Mesendoderm (in vitro differentiated cells): ENCODE measurements at regions not wholly inside any gene's neighbourhood (a gene's known extent, or its start where the extent isn't known, plus 50 kb on each side); places are given as distances from the start of the nearest gene placed in this dataset.
"Not testable (repeated sequence)": the region's sequence is repeated elsewhere in the genome, so short reads cannot be mapped to it uniquely, and the experiment has no call there.

ENCODE experiments used
- DNase-seq: peaks from one replicate; pipeline ENCODE4 v3.0.0; 2013
- H2AK5ac ChIP-seq: 2 replicates; pipeline ENCODE4 v1.6.1; 2013; ENCODE audit warnings: low read length, inconsistent platforms
- H2BK120ac ChIP-seq: 2 replicates; pipeline ENCODE4 v1.6.1; 2013; ENCODE audit warnings: low read depth, mild to moderate bottlenecking, low read length, moderate library complexity, mixed read lengths
- H2BK15ac ChIP-seq: replicated peaks from 2 replicates; pipeline ENCODE4 v1.6.1; 2013; ENCODE audit warnings: low read depth, mild to moderate bottlenecking, moderate library complexity
- H2BK5ac ChIP-seq: 2 replicates; pipeline ENCODE4 v1.6.1; 2013; ENCODE audit warnings: low read length, inconsistent platforms
- H3K18ac ChIP-seq: 2 replicates; pipeline ENCODE4 v1.6.1; 2013; ENCODE audit warnings: mild to moderate bottlenecking, low read length, mixed read lengths
- H3K23ac ChIP-seq: one replicate; pipeline ENCODE4 v1.6.1; 2013; ENCODE audit warnings: low read length
- H3K27ac ChIP-seq: 2 replicates; pipeline ENCODE4 v1.5.1; 2013; ENCODE audit warnings: low read depth, mild to moderate bottlenecking, inconsistent platforms, low read length, moderate library complexity
- H3K27me3 ChIP-seq: 2 replicates; pipeline ENCODE4 v1.6.1; 2013; ENCODE audit warnings: low read length, control low read depth, mild to moderate bottlenecking, inconsistent platforms; ENCODE audit not compliant: insufficient read depth, poor library complexity
- H3K36me3 ChIP-seq: 2 replicates; pipeline ENCODE4 v1.6.1; 2013; ENCODE audit warnings: low read length, inconsistent platforms; ENCODE audit not compliant: control insufficient read depth, insufficient read depth
- H3K4ac ChIP-seq: one replicate; pipeline ENCODE4 v1.6.1; 2013; ENCODE audit warnings: low read depth, mild to moderate bottlenecking, low read length, moderate library complexity
- H3K4me1 ChIP-seq: 2 replicates; pipeline ENCODE4 v1.6.1; 2013; ENCODE audit warnings: low read depth, low read length, inconsistent platforms; ENCODE audit not compliant: control insufficient read depth
- H3K4me2 ChIP-seq: 2 replicates; pipeline ENCODE4 v1.6.1; 2013; ENCODE audit warnings: low read length
- H3K4me3 ChIP-seq: 2 replicates; pipeline ENCODE4 v1.5.1; 2013; ENCODE audit warnings: mild to moderate bottlenecking, low read length
- H3K56ac ChIP-seq: one replicate; pipeline ENCODE4 v1.6.1; 2013; ENCODE audit warnings: low read length
- H3K79me1 ChIP-seq: 2 replicates; pipeline ENCODE4 v1.6.1; 2013; ENCODE audit warnings: low read length, inconsistent platforms
- H3K79me2 ChIP-seq: 2 replicates; pipeline ENCODE4 v1.6.1; 2013; ENCODE audit warnings: mild to moderate bottlenecking, low read length; ENCODE audit not compliant: control insufficient read depth, insufficient read depth
- H3K9ac ChIP-seq: 2 replicates; pipeline ENCODE4 v1.6.1; 2013; ENCODE audit warnings: low read length, inconsistent platforms
- H4K5ac ChIP-seq: one replicate; pipeline ENCODE4 v1.6.1; 2013; ENCODE audit warnings: low read length
- H4K8ac ChIP-seq: one replicate; pipeline ENCODE4 v1.6.1; 2013; ENCODE audit warnings: low read depth, mild to moderate bottlenecking, control low read depth, low read length, moderate library complexity
- WGBS: extraction: QIAGEN DNeasy Blood & Tissue Kit; methylation state at CpG from one replicate; pipeline ENCODE4 v1.1.7; 2013; ENCODE audit warnings: low lambda C conversion rate, missing lambda C conversion rate; ENCODE audit not compliant: insufficient coverage; ENCODE audit errors: extremely low coverage; 5-methylcytosine and 5-hydroxymethylcytosine counted together

DNA sequence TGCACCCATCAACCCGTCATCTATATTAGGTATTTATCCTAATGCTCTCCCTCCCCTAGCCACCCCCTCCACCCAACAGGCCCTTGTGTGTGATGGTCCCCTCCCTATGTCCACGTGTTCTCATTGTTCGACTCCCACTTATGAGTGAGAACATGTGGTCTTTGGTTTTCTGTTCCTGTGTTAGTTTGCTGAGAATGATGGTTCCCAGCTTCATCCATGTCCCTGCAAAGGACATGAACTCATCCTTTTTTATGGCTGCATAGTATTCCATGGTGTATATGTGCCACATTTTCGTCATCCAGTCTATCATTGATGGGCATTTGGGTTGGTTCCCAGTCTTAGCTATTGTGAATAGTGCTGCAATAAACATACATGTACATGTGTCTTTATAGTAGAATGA lies 253.4 kb downstream of the FOXD2 start:
- not testable (repeated sequence) for H3K27me3 ChIP-seq, H3K23ac ChIP-seq, H2AK5ac ChIP-seq, H3K9ac ChIP-seq, H3K79me2 ChIP-seq, H3K18ac ChIP-seq, H3K36me3 ChIP-seq, H3K4me3 ChIP-seq, H2BK5ac ChIP-seq, H3K4me2 ChIP-seq, DNase-seq, H3K4ac ChIP-seq, H3K27ac ChIP-seq, H4K5ac ChIP-seq, H3K56ac ChIP-seq, H4K8ac ChIP-seq, H2BK15ac ChIP-seq, H2BK120ac ChIP-seq, H3K79me1 ChIP-seq
- WGBS = no CpG with 5 or more reads among the region's 4 CpGs
- H3K4me1 ChIP-seq = peaks cover 14% of the 10 kb centered on the region

GRCh38 chr1:47692196-47692595 lies 254.4 kb downstream of the FOXD2 start:
- Histone ChIP-seq H3K4ac (no peak overlapping the region), H2AK5ac (no peak overlapping the region), H2BK15ac (no peak overlapping the region), H4K5ac (no peak overlapping the region), H4K8ac (no peak overlapping the region), H3K4me3 (no peak overlapping the region), H3K79me1 (no peaks in the 10 kb centered on the region), H3K27me3 (no peaks in the 10 kb centered on the region), H3K9ac (no peak overlapping the region), H3K4me2 (no peak overlapping the region), H3K23ac (no peak overlapping the region), H3K56ac (no peak overlapping the region), H3K18ac (no peak overlapping the region), H3K79me2 (no peaks in the 10 kb centered on the region), H2BK120ac (no peak overlapping the region), H3K4me1 (peaks cover 12% of the 10 kb centered on the region), H2BK5ac (no peak overlapping the region), H3K27ac (no peak overlapping the region), H3K36me3 (no peaks in the 10 kb centered on the region)
- no peak for DNase-seq
- no CpG with 5 or more reads among the region's 7 CpGs for WGBS

- WGBS = no CpG with 5 or more reads among the region's 8 CpGs
- no peak overlapping the region for H3K27ac ChIP-seq
- no peak for DNase-seq
Observed at GRCh38 chr1:47693115-47693514, 255.3 kb downstream of the FOXD2 start.

GRCh38 chr1:47694011-47694890 lies 256.4 kb downstream of the FOXD2 start:
- DNase-seq = no peak

More at GRCh38 chr1:47693115-47693514, 255.3 kb downstream of the FOXD2 start:
- Histone ChIP-seq H3K4me1 (peaks cover 8% of the 10 kb centered on the region), H4K5ac (no peak overlapping the region), H3K79me1 (no peaks in the 10 kb centered on the region), H4K8ac (no peak overlapping the region), H3K4ac (no peak overlapping the region), H2BK120ac (no peak overlapping the region), H2AK5ac (no peak overlapping the region), H3K56ac (no peak overlapping the region), H3K79me2 (no peaks in the 10 kb centered on the region), H3K18ac (no peak overlapping the region), H3K36me3 (no peaks in the 10 kb centered on the region), H2BK15ac (no peak overlapping the region), H3K4me3 (no peak overlapping the region), H3K9ac (no peak overlapping the region), H3K27me3 (no peaks in the 10 kb centered on the region), H3K4me2 (no peak overlapping the region), H2BK5ac (no peak overlapping the region), H3K23ac (no peak overlapping the region)

GRCh38 chr1:47696404-47696736 lies 258.5 kb downstream of the FOXD2 start:
- H3K18ac ChIP-seq = no peak overlapping the region
- no peaks in the 10 kb centered on the region for H3K79me2 ChIP-seq
- H3K4me2 ChIP-seq = no peak overlapping the region
- H3K23ac ChIP-seq = no peak overlapping the region
- no peak overlapping the region for H2AK5ac ChIP-seq
- H3K4ac ChIP-seq = no peak overlapping the region
- DNase-seq = no peak
- no peak overlapping the region for H2BK15ac ChIP-seq
- no peak overlapping the region for H2BK5ac ChIP-seq
- no peak overlapping the region for H4K5ac ChIP-seq
- no peak overlapping the region for H3K27ac ChIP-seq
- no peak overlapping the region for H3K4me3 ChIP-seq
- H3K36me3 ChIP-seq = no peaks in the 10 kb centered on the region
- H3K79me1 ChIP-seq = no peaks in the 10 kb centered on the region
- WGBS = no CpG with 5 or more reads among the region's 1 CpG
- H2BK120ac ChIP-seq = no peak overlapping the region
- no peak overlapping the region for H3K9ac ChIP-seq
- H4K8ac ChIP-seq = no peak overlapping the region
- no peak overlapping the region for H3K56ac ChIP-seq
- H3K27me3 ChIP-seq = no peaks in the 10 kb centered on the region
- H3K4me1 ChIP-seq = peaks cover 10% of the 10 kb centered on the region

More at GRCh38 chr1:47694011-47694890, 256.4 kb downstream of the FOXD2 start:
- no peak overlapping the region for H2BK5ac ChIP-seq
- no peak overlapping the region for H3K56ac ChIP-seq
- peaks cover 10% of the 10 kb centered on the region for H3K4me1 ChIP-seq
- no CpG with 5 or more reads among the region's 14 CpGs for WGBS
- no peak overlapping the region for H3K4me2 ChIP-seq
- no peaks in the 10 kb centered on the region for H3K79me2 ChIP-seq
- no peak overlapping the region for H3K9ac ChIP-seq
- no peak overlapping the region for H2BK15ac ChIP-seq
- no peak overlapping the region for H4K5ac ChIP-seq
- H4K8ac ChIP-seq = no peak overlapping the region
- no peak overlapping the region for H2AK5ac ChIP-seq
- no peak overlapping the region for H3K4ac ChIP-seq
- H3K4me3 ChIP-seq = no peak overlapping the region
- no peaks in the 10 kb centered on the region for H3K36me3 ChIP-seq
- H3K27ac ChIP-seq = no peak overlapping the region
- H3K79me1 ChIP-seq = no peaks in the 10 kb centered on the region
- H2BK120ac ChIP-seq = no peak overlapping the region
- no peak overlapping the region for H3K23ac ChIP-seq
- H3K27me3 ChIP-seq = no peaks in the 10 kb centered on the region
- H3K18ac ChIP-seq = no peak overlapping the region
